ENCODE measurements at regions not wholly inside any gene's neighbourhood (a gene's known extent, or its start where the extent isn't known, plus 50 kb on each side); places are given as distances from the start of the nearest gene placed in this dataset.

- TF ChIP-seq CTCF (conservative IDR thresholded peaks at IDR 0.05; ENCODE audit: low read length) (no peak), EZH2phosphoT487 (IDR thresholded peaks at IDR 0.05; ENCODE audit: borderline replicate concordance, low read depth, low read length) (no peak)
These were observed 499.3 kb downstream of the EPHA5 start for GRCh38 chr4:65170768-65171514.

All from OCI-LY7 (cell line).